RWPE2 (cell line): ENCODE measurements at regions not wholly inside any gene's neighbourhood (a gene's known extent, or its start where the extent isn't known, plus 50 kb on each side); places are given as distances from the start of the nearest gene placed in this dataset.

Experiments used
- ATAC-seq: fragments of 200-7000 bp; cut with Tn5 transposase; 3 replicates; pipeline ENCODE4 v1.9.1; 2021; ENCODE audit warnings: low read depth
- DNase-seq: peaks from one replicate; pipeline ENCODE4 v3.0.0-alpha.2; 2020; ENCODE audit warnings: low spot score
- H3K27ac ChIP-seq: fragments of 450-650 bp; 2 replicates; pipeline ENCODE4 v1.5.1; 2017; ENCODE audit warnings: mild to moderate bottlenecking; ENCODE audit not compliant: poor library complexity, severe bottlenecking
- H3K27me3 ChIP-seq: fragments of 250-450 bp; sonication (Bioruptor Pico); 2 replicates; pipeline ENCODE4 v1.5.1; 2021; ENCODE audit warnings: mild to moderate bottlenecking, moderate library complexity; ENCODE audit not compliant: insufficient read depth, poor library complexity, severe bottlenecking
- H3K36me3 ChIP-seq: fragments of 250-450 bp; sonication (Bioruptor Pico); 2 replicates; pipeline ENCODE4 v1.5.1; 2020; ENCODE audit warnings: low read depth, mild to moderate bottlenecking, moderate library complexity
- H3K4me1 ChIP-seq: fragments of 250-450 bp; sonication (Bioruptor Pico); 2 replicates; pipeline ENCODE4 v1.5.1; 2021; ENCODE audit warnings: mild to moderate bottlenecking, moderate library complexity; ENCODE audit not compliant: insufficient read depth, poor library complexity, severe bottlenecking
- H3K4me3 ChIP-seq: fragments of 250-450 bp; sonication (Bioruptor Pico); 2 replicates; pipeline ENCODE4 v1.5.1; 2021; ENCODE audit warnings: mild to moderate bottlenecking, moderate library complexity; ENCODE audit not compliant: severe bottlenecking
- H3K9me3 ChIP-seq: fragments of 250-450 bp; sonication (Bioruptor Pico); 2 replicates; pipeline ENCODE4 v1.5.1; 2021; ENCODE audit warnings: mild to moderate bottlenecking, moderate library complexity; ENCODE audit not compliant: severe bottlenecking
- TF ChIP-seq, protein P1 (sequence below): fragments of 450-650 bp; IDR thresholded peaks from one replicate; pipeline ENCODE4 v1.5.1; 2017; ENCODE audit warnings: mild to moderate bottlenecking, moderate library complexity; ENCODE audit not compliant: poor library complexity, severe bottlenecking

DNA sequence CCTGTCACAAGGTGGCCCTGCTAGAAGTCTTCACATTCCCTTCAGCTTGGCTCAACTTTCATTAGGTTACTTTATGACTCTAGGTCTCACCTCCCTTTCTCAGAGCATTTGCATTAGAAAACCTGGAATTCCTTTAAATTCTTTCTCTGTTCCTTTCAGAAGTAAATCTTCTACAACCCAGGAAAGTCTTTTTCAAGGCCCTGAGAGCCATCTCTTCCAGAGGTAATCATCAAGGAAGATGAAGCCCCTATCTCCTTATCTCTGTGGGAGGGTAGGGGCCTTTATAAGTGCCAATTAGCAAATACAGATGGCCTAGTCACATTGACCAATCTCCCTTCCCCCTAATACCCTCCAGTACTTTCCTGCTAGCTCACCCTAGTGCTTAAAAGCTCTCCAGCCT is 848.0 kb upstream of the FAM98A start:
- no peak for DNase-seq
- Histone ChIP-seq H3K4me1 (no peaks in the 10 kb centered on the region), H3K27ac (no peak overlapping the region), H3K36me3 (no peaks in the 10 kb centered on the region), H3K4me3 (no peak overlapping the region), H3K9me3 (peaks cover 5% of the 10 kb centered on the region), H3K27me3 (no peaks in the 10 kb centered on the region)
- ATAC-seq = no peak
- TF ChIP-seq, protein P1, sequence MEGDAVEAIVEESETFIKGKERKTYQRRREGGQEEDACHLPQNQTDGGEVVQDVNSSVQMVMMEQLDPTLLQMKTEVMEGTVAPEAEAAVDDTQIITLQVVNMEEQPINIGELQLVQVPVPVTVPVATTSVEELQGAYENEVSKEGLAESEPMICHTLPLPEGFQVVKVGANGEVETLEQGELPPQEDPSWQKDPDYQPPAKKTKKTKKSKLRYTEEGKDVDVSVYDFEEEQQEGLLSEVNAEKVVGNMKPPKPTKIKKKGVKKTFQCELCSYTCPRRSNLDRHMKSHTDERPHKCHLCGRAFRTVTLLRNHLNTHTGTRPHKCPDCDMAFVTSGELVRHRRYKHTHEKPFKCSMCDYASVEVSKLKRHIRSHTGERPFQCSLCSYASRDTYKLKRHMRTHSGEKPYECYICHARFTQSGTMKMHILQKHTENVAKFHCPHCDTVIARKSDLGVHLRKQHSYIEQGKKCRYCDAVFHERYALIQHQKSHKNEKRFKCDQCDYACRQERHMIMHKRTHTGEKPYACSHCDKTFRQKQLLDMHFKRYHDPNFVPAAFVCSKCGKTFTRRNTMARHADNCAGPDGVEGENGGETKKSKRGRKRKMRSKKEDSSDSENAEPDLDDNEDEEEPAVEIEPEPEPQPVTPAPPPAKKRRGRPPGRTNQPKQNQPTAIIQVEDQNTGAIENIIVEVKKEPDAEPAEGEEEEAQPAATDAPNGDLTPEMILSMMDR = no peak

DNA sequence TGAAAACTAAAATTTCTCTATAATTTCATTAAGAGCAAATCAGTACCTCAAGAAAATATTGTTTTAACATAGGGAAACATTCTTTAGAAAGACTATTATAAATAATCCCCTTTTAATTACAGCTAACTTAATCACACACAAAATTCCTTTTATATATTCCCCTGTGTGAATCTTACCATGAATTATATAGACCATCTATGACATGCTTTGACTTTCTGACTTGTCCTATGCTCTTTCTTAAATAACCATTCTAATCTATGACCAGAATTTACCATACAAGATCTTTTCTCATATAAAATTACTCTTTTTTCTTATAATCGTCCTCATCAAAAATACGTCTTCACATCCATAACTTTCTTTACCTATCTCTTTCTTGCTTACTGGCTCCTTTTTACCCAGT is 824.2 kb upstream of the FAM98A start:
- H3K27ac ChIP-seq = no peak overlapping the region
- H3K27me3 ChIP-seq = no peaks in the 10 kb centered on the region
- TF ChIP-seq, protein P1 = no peak
- no peaks in the 10 kb centered on the region for H3K36me3 ChIP-seq
- ATAC-seq = no peak
- no peaks in the 10 kb centered on the region for H3K9me3 ChIP-seq
- DNase-seq = no peak
- no peak overlapping the region for H3K4me3 ChIP-seq
- H3K4me1 ChIP-seq = no peaks in the 10 kb centered on the region

DNA sequence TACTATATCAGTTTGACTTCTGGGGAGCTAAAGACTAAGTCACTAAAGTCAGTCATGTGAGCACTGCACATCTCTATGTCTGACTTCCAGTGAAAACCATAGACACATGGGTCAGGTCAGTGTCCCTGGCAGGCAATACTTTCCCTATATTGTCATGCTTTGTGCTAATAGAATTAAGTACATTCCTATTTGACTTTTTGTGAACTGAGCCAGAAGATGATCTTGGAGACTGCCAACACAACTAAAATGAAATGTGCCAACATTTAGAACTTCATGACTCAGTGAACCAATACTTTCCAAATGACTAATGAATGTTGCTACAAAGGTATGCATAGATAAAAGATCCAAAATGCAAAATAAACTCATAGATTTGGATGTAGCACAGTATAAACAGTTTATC is 820.8 kb upstream of the FAM98A start:
- Histone ChIP-seq H3K27ac (no peak overlapping the region), H3K4me1 (no peaks in the 10 kb centered on the region), H3K36me3 (no peaks in the 10 kb centered on the region), H3K27me3 (no peaks in the 10 kb centered on the region), H3K9me3 (no peaks in the 10 kb centered on the region), H3K4me3 (no peak overlapping the region)
- DNase-seq (no peak), ATAC-seq (no peak)
- TF ChIP-seq, protein P1 = no peak

DNA sequence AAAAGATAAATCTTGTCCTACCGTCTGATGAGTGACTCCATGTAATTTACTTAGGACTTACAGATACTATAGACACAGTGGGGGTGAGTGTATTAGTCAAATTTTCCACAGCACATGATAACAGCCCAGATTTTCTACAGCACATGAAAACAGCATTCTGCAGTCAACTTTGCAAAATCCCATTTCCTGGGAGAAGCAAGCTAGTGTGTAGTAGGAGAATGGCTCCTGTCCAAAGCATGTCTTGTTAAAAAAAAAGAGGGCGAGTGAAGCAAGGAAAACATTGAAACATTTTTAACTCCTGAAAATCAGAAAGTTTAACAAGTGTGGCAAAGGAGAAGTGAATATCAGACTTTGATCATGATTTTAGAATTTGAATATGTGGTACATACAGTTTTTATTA is 817.8 kb upstream of the FAM98A start:
- H3K4me1 ChIP-seq = no peaks in the 10 kb centered on the region
- no peaks in the 10 kb centered on the region for H3K27me3 ChIP-seq
- no peaks in the 10 kb centered on the region for H3K9me3 ChIP-seq
- DNase-seq (no peak), ATAC-seq (no peak)
- TF ChIP-seq, protein P1 = no peak
- no peaks in the 10 kb centered on the region for H3K36me3 ChIP-seq
- H3K27ac ChIP-seq = no peak overlapping the region
- H3K4me3 ChIP-seq = no peak overlapping the region

DNA sequence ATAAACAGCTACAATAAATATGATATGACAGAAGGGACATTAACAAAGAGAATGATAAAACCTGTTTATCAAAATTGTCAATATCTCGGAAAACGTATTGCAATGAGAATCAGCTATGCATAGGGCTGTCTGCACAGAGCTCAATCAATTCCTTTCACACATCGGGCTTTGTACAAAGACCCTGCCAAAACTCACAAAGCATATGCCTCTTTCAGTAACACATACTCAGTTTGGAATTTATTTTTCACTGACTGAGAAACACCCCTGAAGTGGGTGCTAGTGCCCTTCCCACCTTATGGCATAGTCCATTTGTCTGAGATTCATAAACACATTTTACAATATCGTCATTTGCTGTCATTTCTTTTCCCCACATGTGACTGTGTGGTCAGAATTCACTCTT is 815.8 kb upstream of the FAM98A start:
- H3K4me3 ChIP-seq = no peak overlapping the region
- ATAC-seq = no peak
- no peaks in the 10 kb centered on the region for H3K36me3 ChIP-seq
- H3K9me3 ChIP-seq = peaks cover 2% of the 10 kb centered on the region
- H3K4me1 ChIP-seq = no peaks in the 10 kb centered on the region
- H3K27me3 ChIP-seq = no peaks in the 10 kb centered on the region
- no peak overlapping the region for H3K27ac ChIP-seq
- DNase-seq = no peak
- TF ChIP-seq, protein P1 = no peak
